ENCODE measurements at regions not wholly inside any gene's neighbourhood (a gene's known extent, or its start where the extent isn't known, plus 50 kb on each side); places are given as distances from the start of the nearest gene placed in this dataset.

DNA sequence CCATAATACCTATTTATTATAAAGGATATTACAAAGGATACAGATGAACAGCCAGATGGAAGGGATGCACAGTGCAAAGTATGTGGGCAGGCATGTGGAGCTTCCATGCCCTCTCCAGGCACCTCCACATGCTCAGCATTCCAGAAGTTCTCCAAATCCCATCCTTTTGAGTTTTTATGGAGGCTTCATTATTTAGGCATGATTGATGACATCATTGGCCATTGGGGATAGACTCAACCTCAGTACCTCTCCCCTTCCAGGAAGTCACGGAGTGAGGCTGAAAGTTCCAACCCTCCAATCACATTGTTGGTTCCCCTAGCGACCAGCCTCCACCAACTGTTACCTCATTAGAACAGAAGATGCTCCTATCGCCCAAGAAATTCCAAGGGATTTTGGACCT, 156.4 kb downstream of the ATP23 start:
- no peak overlapping the region for H3K27ac Mint-ChIP-seq

DNA sequence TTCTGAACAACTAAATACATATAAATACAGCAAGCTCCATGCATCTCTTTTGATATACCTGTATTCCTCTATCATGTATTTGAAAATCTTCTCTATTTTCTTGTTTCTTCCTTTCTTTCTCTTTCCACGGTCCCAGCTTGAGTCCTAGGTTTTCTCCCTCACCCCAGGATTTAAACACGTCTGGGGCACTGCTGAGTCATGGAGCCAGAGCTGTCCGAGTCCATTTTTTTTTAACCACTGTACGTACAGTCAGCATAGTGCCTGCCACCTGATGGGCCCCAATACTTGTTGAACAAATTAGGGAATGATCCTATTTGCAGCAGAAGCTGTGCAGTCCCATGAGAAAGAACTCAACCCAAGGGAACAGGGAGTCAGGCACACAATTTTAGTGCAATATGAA, 158.1 kb downstream of the ATP23 start:
- Histone ChIP-seq H2AFZ (ENCODE audit: insufficient read depth, low read depth, low read length, poor library complexity, severe bottlenecking) (no peak overlapping the region), H3K4me2 (replicated peaks; ENCODE audit: extremely low read depth, low read length, poor library complexity, severe bottlenecking) (no peak overlapping the region), H4K20me1 (ENCODE audit: insufficient read depth, low read length) (no peaks in the 10 kb centered on the region), H3K79me2 (ENCODE audit: insufficient read depth, low read length) (no peaks in the 10 kb centered on the region), H3K27me3 (ENCODE audit: control insufficient read depth in 2 of 2, insufficient read depth in 2 of 2, low read length in 2 of 2) (no peaks in the 10 kb centered on the region), H3K9me3 (replicated peaks in 1 of 2; ENCODE audit: control insufficient read depth in 1 of 2, insufficient read depth in 1 of 2, low read length in 2 of 2) (peaks cover 0 to 7% of the 10 kb centered on the region in 2 donors), H3K27ac (ENCODE audit: low read depth in 1 of 2, low read length in 2 of 2) (no peak overlapping the region), H3K9ac (ENCODE audit: insufficient read depth, low read length, poor library complexity, severe bottlenecking) (no peak overlapping the region), H3K36me3 (replicated peaks in 1 of 2; ENCODE audit: control insufficient read depth in 1 of 2, insufficient read depth in 2 of 2, low read length in 2 of 2) (no peaks in the 10 kb centered on the region), H3K4me3 (replicated peaks in 1 of 3; ENCODE audit: low read depth in 2 of 3, low read length in 3 of 3) (no peak overlapping the region), H3K4me1 (ENCODE audit: control insufficient read depth in 1 of 2, insufficient read depth in 2 of 2, low read length in 2 of 2) (no peaks in the 10 kb centered on the region)
- 94% methylated on average over 2 of the region's 4 CpGs for WGBS (ENCODE audit: insufficient coverage)
- Mint-ChIP-seq H3K9me3 (peaks cover 0 to 15% (median 5%) of the 10 kb centered on the region in 7 donors), H3K4me1 (no peaks in the 10 kb centered on the region), H3K27ac (no peak overlapping the region), H3K36me3 (no peaks in the 10 kb centered on the region), H3K27me3 (ENCODE audit: low read depth in 3 of 3) (peaks cover 0 to 1% (median 0%) of the 10 kb centered on the region in 3 donors), H3K4me3 (no peak overlapping the region)
- no peak for DNase-seq
- intact Hi-C loops (cut with micrococcal nuclease), result no loop called here
- TF ChIP-seq, protein P1, sequence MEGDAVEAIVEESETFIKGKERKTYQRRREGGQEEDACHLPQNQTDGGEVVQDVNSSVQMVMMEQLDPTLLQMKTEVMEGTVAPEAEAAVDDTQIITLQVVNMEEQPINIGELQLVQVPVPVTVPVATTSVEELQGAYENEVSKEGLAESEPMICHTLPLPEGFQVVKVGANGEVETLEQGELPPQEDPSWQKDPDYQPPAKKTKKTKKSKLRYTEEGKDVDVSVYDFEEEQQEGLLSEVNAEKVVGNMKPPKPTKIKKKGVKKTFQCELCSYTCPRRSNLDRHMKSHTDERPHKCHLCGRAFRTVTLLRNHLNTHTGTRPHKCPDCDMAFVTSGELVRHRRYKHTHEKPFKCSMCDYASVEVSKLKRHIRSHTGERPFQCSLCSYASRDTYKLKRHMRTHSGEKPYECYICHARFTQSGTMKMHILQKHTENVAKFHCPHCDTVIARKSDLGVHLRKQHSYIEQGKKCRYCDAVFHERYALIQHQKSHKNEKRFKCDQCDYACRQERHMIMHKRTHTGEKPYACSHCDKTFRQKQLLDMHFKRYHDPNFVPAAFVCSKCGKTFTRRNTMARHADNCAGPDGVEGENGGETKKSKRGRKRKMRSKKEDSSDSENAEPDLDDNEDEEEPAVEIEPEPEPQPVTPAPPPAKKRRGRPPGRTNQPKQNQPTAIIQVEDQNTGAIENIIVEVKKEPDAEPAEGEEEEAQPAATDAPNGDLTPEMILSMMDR (IDR thresholded peaks at IDR 0.05), result no peak

More for the DNA sequence above, 156.4 kb downstream of the ATP23 start:
- Histone ChIP-seq H4K20me1 (ENCODE audit: insufficient read depth, low read length) (no peaks in the 10 kb centered on the region), H3K27ac (ENCODE audit: low read depth in 1 of 2, low read length in 2 of 2) (no peak overlapping the region), H3K79me2 (ENCODE audit: insufficient read depth, low read length) (no peaks in the 10 kb centered on the region), H3K9ac (ENCODE audit: insufficient read depth, low read length, poor library complexity, severe bottlenecking) (no peak overlapping the region), H3K4me3 (replicated peaks in 1 of 3; ENCODE audit: low read depth in 2 of 3, low read length in 3 of 3) (no peak overlapping the region), H3K9me3 (replicated peaks in 1 of 2; ENCODE audit: control insufficient read depth in 1 of 2, insufficient read depth in 1 of 2, low read length in 2 of 2) (peaks cover 0 to 7% of the 10 kb centered on the region in 2 donors), H3K36me3 (replicated peaks in 1 of 2; ENCODE audit: control insufficient read depth in 1 of 2, insufficient read depth in 2 of 2, low read length in 2 of 2) (no peaks in the 10 kb centered on the region), H3K4me1 (ENCODE audit: control insufficient read depth in 1 of 2, insufficient read depth in 2 of 2, low read length in 2 of 2) (no peaks in the 10 kb centered on the region), H3K27me3 (ENCODE audit: control insufficient read depth in 2 of 2, insufficient read depth in 2 of 2, low read length in 2 of 2) (no peaks in the 10 kb centered on the region), H3K4me2 (replicated peaks; ENCODE audit: extremely low read depth, low read length, poor library complexity, severe bottlenecking) (no peak overlapping the region), H2AFZ (ENCODE audit: insufficient read depth, low read depth, low read length, poor library complexity, severe bottlenecking) (no peak overlapping the region)
- 100% methylated on average over 1 of the region's 3 CpGs for WGBS (ENCODE audit: insufficient coverage)
- intact Hi-C loops (cut with micrococcal nuclease), result no loop called here
- H3K27me3 Mint-ChIP-seq (ENCODE audit: low read depth in 3 of 3), result peaks cover 0 to 1% (median 0%) of the 10 kb centered on the region in 3 donors
- no peaks in the 10 kb centered on the region for H3K4me1 Mint-ChIP-seq
- no peak overlapping the region for H3K4me3 Mint-ChIP-seq
- peaks cover 0 to 15% (median 5%) of the 10 kb centered on the region in 7 donors for H3K9me3 Mint-ChIP-seq
- DNase-seq, result no peak
- no peaks in the 10 kb centered on the region for H3K36me3 Mint-ChIP-seq
- TF ChIP-seq, protein P1 (IDR thresholded peaks at IDR 0.05), result no peak

Data from CD14-positive monocyte (primary cell).